ENCODE measurements at regions not wholly inside any gene's neighbourhood (a gene's known extent, or its start where the extent isn't known, plus 50 kb on each side); places are given as distances from the start of the nearest gene placed in this dataset.

- no peak overlapping the region for H3K9ac ChIP-seq (ENCODE audit: low read length)
Measured at GRCh38 chr3:148625991-148626390, 71.7 kb upstream of the AGTR1 start.

GRCh38 chr3:148629006-148629405 is 68.7 kb upstream of the AGTR1 start:
- H3K79me2 ChIP-seq (ENCODE audit: insufficient read depth, low read length): no peaks in the 10 kb centered on the region

More at GRCh38 chr3:148625991-148626390, 71.7 kb upstream of the AGTR1 start:
- Histone ChIP-seq H3K79me2 (ENCODE audit: insufficient read depth, low read length) (no peaks in the 10 kb centered on the region), H4K20me1 (ENCODE audit: low read depth, low read length) (no peaks in the 10 kb centered on the region), H3K4me3 (ENCODE audit: insufficient read depth, low read length, poor library complexity, severe bottlenecking) (no peak overlapping the region), H3K9me3 (ENCODE audit: insufficient read depth, low read length) (no peaks in the 10 kb centered on the region), H3K4me2 (ENCODE audit: low read depth, low read length, poor library complexity, severe bottlenecking) (no peak overlapping the region), H3K36me3 (ENCODE audit: low read length) (no peaks in the 10 kb centered on the region), H3K27me3 (ENCODE audit: low read length) (no peaks in the 10 kb centered on the region), H2AFZ (ENCODE audit: low read depth, low read length, severe bottlenecking) (no peak overlapping the region), H3F3A (ENCODE audit: insufficient read depth) (no peaks in the 10 kb centered on the region), H3K27ac (ENCODE audit: low read depth, low read length) (no peak overlapping the region), H3K9me2 (replicated peaks; ENCODE audit: insufficient read depth, low read length) (no peaks in the 10 kb centered on the region)
- TF ChIP-seq EZH2phosphoT487 (conservative IDR thresholded peaks at IDR 0.05; ENCODE audit: low read length) (no peak), CTCF (IDR thresholded peaks at IDR 0.05; ENCODE audit: insufficient read depth, low read length, poor library complexity, severe bottlenecking) (no peak)

DNA sequence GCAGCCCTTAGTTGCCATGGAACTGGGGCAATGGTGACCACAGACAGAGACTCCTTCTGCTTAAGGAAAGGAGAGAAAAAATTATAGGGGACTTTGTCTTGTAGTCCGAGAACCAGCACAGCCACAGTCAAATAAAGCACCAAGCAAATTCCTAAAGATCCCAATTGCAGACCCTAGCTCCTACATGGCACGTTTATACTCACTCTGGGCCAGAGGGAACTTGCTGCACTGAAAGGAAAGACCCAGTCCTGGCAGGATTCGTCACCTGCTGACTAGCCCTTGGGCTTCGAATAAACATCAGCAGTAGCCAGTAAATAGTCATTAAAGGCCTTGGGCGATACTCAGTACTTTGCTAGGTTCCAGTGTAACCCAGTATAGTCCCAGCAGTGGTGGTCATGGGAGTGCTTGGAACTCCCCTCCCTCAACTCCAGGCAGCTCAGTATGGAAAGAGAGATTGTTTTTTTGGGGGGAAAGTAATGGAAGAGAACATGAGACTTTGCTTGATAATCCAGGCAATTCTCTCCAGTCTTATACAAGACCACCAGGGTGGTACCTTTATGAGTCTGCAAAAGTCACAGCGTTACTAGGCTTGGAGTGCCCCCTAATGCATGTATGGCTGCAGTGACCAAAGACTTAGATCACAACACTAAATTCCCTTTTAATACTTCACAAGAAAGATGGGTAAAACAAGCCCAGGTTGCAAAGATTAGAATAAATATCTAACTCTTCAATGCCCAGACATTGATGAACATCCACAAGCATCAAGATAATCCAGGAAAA is 66.4 kb upstream of the AGTR1 start:
- H3K9ac ChIP-seq (ENCODE audit: low read length): no peak overlapping the region
- H4K20me1 ChIP-seq (ENCODE audit: low read depth, low read length): no peaks in the 10 kb centered on the region
- TF ChIP-seq CTCF (IDR thresholded peaks at IDR 0.05; ENCODE audit: insufficient read depth, low read length, poor library complexity, severe bottlenecking) (no peak), EZH2phosphoT487 (conservative IDR thresholded peaks at IDR 0.05; ENCODE audit: low read length) (no peak)
- H3K4me2 ChIP-seq (ENCODE audit: low read depth, low read length, poor library complexity, severe bottlenecking): no peak overlapping the region
- no peaks in the 10 kb centered on the region for H3K79me2 ChIP-seq (ENCODE audit: insufficient read depth, low read length)
- H3K27ac ChIP-seq (ENCODE audit: low read depth, low read length): no peak overlapping the region
- no peaks in the 10 kb centered on the region for H3F3A ChIP-seq (ENCODE audit: insufficient read depth)
- H3K36me3 ChIP-seq (ENCODE audit: low read length): no peaks in the 10 kb centered on the region
- H2AFZ ChIP-seq (ENCODE audit: low read depth, low read length, severe bottlenecking): no peak overlapping the region
- no peak overlapping the region for H3K4me3 ChIP-seq (ENCODE audit: insufficient read depth, low read length, poor library complexity, severe bottlenecking)
- H3K9me2 ChIP-seq (replicated peaks; ENCODE audit: insufficient read depth, low read length): no peaks in the 10 kb centered on the region
- H3K27me3 ChIP-seq (ENCODE audit: low read length): no peaks in the 10 kb centered on the region
- H3K9me3 ChIP-seq (ENCODE audit: insufficient read depth, low read length): no peaks in the 10 kb centered on the region

More at GRCh38 chr3:148629006-148629405, 68.7 kb upstream of the AGTR1 start:
- Histone ChIP-seq H3K9me2 (replicated peaks; ENCODE audit: insufficient read depth, low read length) (no peaks in the 10 kb centered on the region), H3K4me2 (ENCODE audit: low read depth, low read length, poor library complexity, severe bottlenecking) (no peak overlapping the region), H3K27me3 (ENCODE audit: low read length) (no peaks in the 10 kb centered on the region), H3K9ac (ENCODE audit: low read length) (no peak overlapping the region), H4K20me1 (ENCODE audit: low read depth, low read length) (no peaks in the 10 kb centered on the region), H2AFZ (ENCODE audit: low read depth, low read length, severe bottlenecking) (no peak overlapping the region), H3K27ac (ENCODE audit: low read depth, low read length) (no peak overlapping the region), H3K9me3 (ENCODE audit: insufficient read depth, low read length) (no peaks in the 10 kb centered on the region), H3K36me3 (ENCODE audit: low read length) (no peaks in the 10 kb centered on the region), H3K4me3 (ENCODE audit: insufficient read depth, low read length, poor library complexity, severe bottlenecking) (no peak overlapping the region), H3F3A (ENCODE audit: insufficient read depth) (no peaks in the 10 kb centered on the region)
- no peak for TF ChIP-seq CTCF (IDR thresholded peaks at IDR 0.05; ENCODE audit: insufficient read depth, low read length, poor library complexity, severe bottlenecking)
- no peak for TF ChIP-seq EZH2phosphoT487 (conservative IDR thresholded peaks at IDR 0.05; ENCODE audit: low read length)
